ENCODE measurements at regions not wholly inside any gene's neighbourhood (a gene's known extent, or its start where the extent isn't known, plus 50 kb on each side); places are given as distances from the start of the nearest gene placed in this dataset.

GRCh38 chr9:8224381-8224801, 424.8 kb upstream of the DMAC1 start:
- intact Hi-C loops (cut with micrococcal nuclease) = no loop called here
- H3K27me3 ChIP-seq (ENCODE audit: control insufficient read depth, insufficient read depth, low read length) = no peaks in the 10 kb centered on the region
- H3K9me3 ChIP-seq (ENCODE audit: control insufficient read depth, insufficient read depth, low read length) = no peaks in the 10 kb centered on the region
- H3K4me3 ChIP-seq (ENCODE audit: low read length) = no peak overlapping the region
- Mint-ChIP-seq H3K27me3 (ENCODE audit: low read depth in 2 of 2) (no peaks in the 10 kb centered on the region), H3K36me3 (no peaks in the 10 kb centered on the region), H3K4me1 (no peaks in the 10 kb centered on the region), H3K4me3 (no peak overlapping the region), H3K9me3 (no peaks in the 10 kb centered on the region), H3K27ac (no peak overlapping the region)
- WGBS (ENCODE audit: insufficient coverage) = 41% methylated on average over 4 of the region's 4 CpGs
- no peak overlapping the region for H3K27ac ChIP-seq (ENCODE audit: low read length)
- DNase-seq = no peak
- H3K36me3 ChIP-seq (ENCODE audit: control insufficient read depth, insufficient read depth, low read length) = no peaks in the 10 kb centered on the region
- TF ChIP-seq, protein P1, sequence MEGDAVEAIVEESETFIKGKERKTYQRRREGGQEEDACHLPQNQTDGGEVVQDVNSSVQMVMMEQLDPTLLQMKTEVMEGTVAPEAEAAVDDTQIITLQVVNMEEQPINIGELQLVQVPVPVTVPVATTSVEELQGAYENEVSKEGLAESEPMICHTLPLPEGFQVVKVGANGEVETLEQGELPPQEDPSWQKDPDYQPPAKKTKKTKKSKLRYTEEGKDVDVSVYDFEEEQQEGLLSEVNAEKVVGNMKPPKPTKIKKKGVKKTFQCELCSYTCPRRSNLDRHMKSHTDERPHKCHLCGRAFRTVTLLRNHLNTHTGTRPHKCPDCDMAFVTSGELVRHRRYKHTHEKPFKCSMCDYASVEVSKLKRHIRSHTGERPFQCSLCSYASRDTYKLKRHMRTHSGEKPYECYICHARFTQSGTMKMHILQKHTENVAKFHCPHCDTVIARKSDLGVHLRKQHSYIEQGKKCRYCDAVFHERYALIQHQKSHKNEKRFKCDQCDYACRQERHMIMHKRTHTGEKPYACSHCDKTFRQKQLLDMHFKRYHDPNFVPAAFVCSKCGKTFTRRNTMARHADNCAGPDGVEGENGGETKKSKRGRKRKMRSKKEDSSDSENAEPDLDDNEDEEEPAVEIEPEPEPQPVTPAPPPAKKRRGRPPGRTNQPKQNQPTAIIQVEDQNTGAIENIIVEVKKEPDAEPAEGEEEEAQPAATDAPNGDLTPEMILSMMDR (IDR thresholded peaks at IDR 0.05) = no peak
- no peaks in the 10 kb centered on the region for H3K4me1 ChIP-seq (ENCODE audit: control insufficient read depth, insufficient read depth, low read length)
- ATAC-seq = no peak

GRCh38 chr9:8223861-8224260, 424.3 kb upstream of the DMAC1 start:
- no peaks in the 10 kb centered on the region for H3K36me3 ChIP-seq (ENCODE audit: control insufficient read depth, insufficient read depth, low read length)
- H3K4me1 Mint-ChIP-seq = no peaks in the 10 kb centered on the region
- no peaks in the 10 kb centered on the region for H3K4me1 ChIP-seq (ENCODE audit: control insufficient read depth, insufficient read depth, low read length)
- H3K27me3 ChIP-seq (ENCODE audit: control insufficient read depth, insufficient read depth, low read length) = no peaks in the 10 kb centered on the region
- H3K4me3 Mint-ChIP-seq = no peak overlapping the region
- WGBS (ENCODE audit: insufficient coverage) = 79% methylated on average over 1 of the region's 1 CpG
- H3K9me3 ChIP-seq (ENCODE audit: control insufficient read depth, insufficient read depth, low read length) = no peaks in the 10 kb centered on the region
- H3K36me3 Mint-ChIP-seq = no peaks in the 10 kb centered on the region
- no peaks in the 10 kb centered on the region for H3K27me3 Mint-ChIP-seq (ENCODE audit: low read depth in 2 of 2)
- H3K4me3 ChIP-seq (ENCODE audit: low read length) = no peak overlapping the region
- intact Hi-C loops (cut with micrococcal nuclease) = no loop called here
- H3K27ac Mint-ChIP-seq = no peak overlapping the region
- TF ChIP-seq, protein P1 (IDR thresholded peaks at IDR 0.05) = no peak
- no peaks in the 10 kb centered on the region for H3K9me3 Mint-ChIP-seq
- no peak overlapping the region for H3K27ac ChIP-seq (ENCODE audit: low read length)
- DNase-seq = no peak
- ATAC-seq = no peak

- Mint-ChIP-seq H3K4me1 (no peaks in the 10 kb centered on the region), H3K36me3 (no peaks in the 10 kb centered on the region), H3K27ac (no peak overlapping the region), H3K27me3 (ENCODE audit: low read depth in 2 of 2) (peaks cover 3 to 8% of the 10 kb centered on the region in 2 donors), H3K4me3 (no peak overlapping the region), H3K9me3 (no peaks in the 10 kb centered on the region)
- no peak overlapping the region for H3K4me3 ChIP-seq (ENCODE audit: low read length)
- TF ChIP-seq, protein P1 (IDR thresholded peaks at IDR 0.05) = no peak
- H3K27me3 ChIP-seq (ENCODE audit: control insufficient read depth, insufficient read depth, low read length) = no peaks in the 10 kb centered on the region
- intact Hi-C loops (cut with micrococcal nuclease) = no loop called here
- DNase-seq (no peak), ATAC-seq (no peak)
- no peaks in the 10 kb centered on the region for H3K36me3 ChIP-seq (ENCODE audit: control insufficient read depth, insufficient read depth, low read length)
- 81% methylated on average over 4 of the region's 4 CpGs for WGBS (ENCODE audit: insufficient coverage)
- H3K27ac ChIP-seq (ENCODE audit: low read length) = no peak overlapping the region
- H3K9me3 ChIP-seq (ENCODE audit: control insufficient read depth, insufficient read depth, low read length) = no peaks in the 10 kb centered on the region
- H3K4me1 ChIP-seq (ENCODE audit: control insufficient read depth, insufficient read depth, low read length) = no peaks in the 10 kb centered on the region
These were observed 421.9 kb upstream of the DMAC1 start for GRCh38 chr9:8221462-8221861.

DNA sequence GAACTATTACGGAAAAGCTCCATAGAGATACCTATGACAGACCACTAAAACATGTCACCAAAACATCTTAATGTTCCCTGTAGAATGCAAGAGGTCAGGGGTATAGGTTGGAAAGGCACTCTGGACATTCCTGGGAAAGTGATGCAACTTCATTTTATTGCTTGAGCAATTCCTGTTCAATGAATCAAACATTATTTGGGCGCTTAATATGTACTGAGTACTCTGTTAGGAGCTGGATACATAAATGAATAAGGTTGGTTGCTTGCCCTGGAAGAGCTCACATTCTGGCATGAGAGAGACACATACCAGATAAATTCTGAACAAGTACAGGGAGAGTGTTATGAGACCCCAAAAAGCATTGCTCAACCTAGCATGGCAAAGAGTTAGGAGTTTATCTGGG, 408.9 kb upstream of the DMAC1 start:
- Histone ChIP-seq H3K36me3 (ENCODE audit: control insufficient read depth, insufficient read depth, low read length) (no peaks in the 10 kb centered on the region), H3K9me3 (ENCODE audit: control insufficient read depth, insufficient read depth, low read length) (no peaks in the 10 kb centered on the region), H3K27ac (ENCODE audit: low read length) (no peak overlapping the region), H3K27me3 (ENCODE audit: control insufficient read depth, insufficient read depth, low read length) (no peaks in the 10 kb centered on the region), H3K4me3 (ENCODE audit: low read length) (no peak overlapping the region), H3K4me1 (ENCODE audit: control insufficient read depth, insufficient read depth, low read length) (no peaks in the 10 kb centered on the region)
- ATAC-seq (no peak), DNase-seq (no peak)
- Mint-ChIP-seq H3K36me3 (no peaks in the 10 kb centered on the region), H3K27ac (no peak overlapping the region), H3K9me3 (peaks cover 0 to 2% of the 10 kb centered on the region in 2 donors), H3K4me3 (no peak overlapping the region), H3K4me1 (peaks cover 6% of the 10 kb centered on the region in 2 donors), H3K27me3 (ENCODE audit: low read depth in 2 of 2) (peaks cover 0 to 6% of the 10 kb centered on the region in 2 donors)
- intact Hi-C loops (cut with micrococcal nuclease) = no loop called here
- TF ChIP-seq, protein P1 (IDR thresholded peaks at IDR 0.05) = no peak
- 83% methylated on average over 2 of the region's 2 CpGs for WGBS (ENCODE audit: insufficient coverage)
